ENCODE measurements at regions not wholly inside any gene's neighbourhood (a gene's known extent, or its start where the extent isn't known, plus 50 kb on each side); places are given as distances from the start of the nearest gene placed in this dataset.

DNA sequence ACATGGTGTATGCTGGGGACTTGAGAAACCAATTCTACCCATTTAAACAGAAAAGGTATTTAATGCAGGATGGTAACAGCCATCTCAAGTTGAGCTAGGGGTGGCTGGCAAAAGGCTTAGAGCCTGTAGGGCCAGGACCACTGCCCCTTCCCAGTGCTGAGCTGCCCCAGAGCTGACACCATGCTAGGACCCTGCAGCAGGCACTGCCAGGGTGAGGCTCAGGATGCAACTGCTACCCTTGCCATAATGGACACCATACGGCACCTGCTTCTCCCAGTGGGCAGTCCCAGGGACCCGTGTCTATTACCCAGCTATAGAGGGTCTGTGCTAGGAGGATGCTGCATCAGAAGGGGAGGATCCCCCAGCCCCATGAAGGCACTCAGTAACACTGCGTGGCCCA, 160.7 kb upstream of the ADCY1 start:
- no peaks in the 10 kb centered on the region for H3K36me3 ChIP-seq (ENCODE audit: control insufficient read depth, insufficient read depth, low read length)
- H3K9me3 ChIP-seq (ENCODE audit: control insufficient read depth, low read length) = no peaks in the 10 kb centered on the region
- H3K4me1 ChIP-seq (ENCODE audit: control insufficient read depth, insufficient read depth, low read length, poor library complexity, severe bottlenecking) = no peaks in the 10 kb centered on the region
- H3K4me3 ChIP-seq (ENCODE audit: insufficient read depth, low read depth, low read length, poor library complexity, severe bottlenecking) = no peak overlapping the region
- DNase-seq = no peak
- no peak overlapping the region for H3K27ac ChIP-seq (ENCODE audit: insufficient read depth, low read length, poor library complexity, severe bottlenecking)
- H3K27me3 ChIP-seq (replicated peaks; ENCODE audit: control insufficient read depth, insufficient read depth, low read length, poor library complexity, severe bottlenecking) = no peaks in the 10 kb centered on the region

DNA sequence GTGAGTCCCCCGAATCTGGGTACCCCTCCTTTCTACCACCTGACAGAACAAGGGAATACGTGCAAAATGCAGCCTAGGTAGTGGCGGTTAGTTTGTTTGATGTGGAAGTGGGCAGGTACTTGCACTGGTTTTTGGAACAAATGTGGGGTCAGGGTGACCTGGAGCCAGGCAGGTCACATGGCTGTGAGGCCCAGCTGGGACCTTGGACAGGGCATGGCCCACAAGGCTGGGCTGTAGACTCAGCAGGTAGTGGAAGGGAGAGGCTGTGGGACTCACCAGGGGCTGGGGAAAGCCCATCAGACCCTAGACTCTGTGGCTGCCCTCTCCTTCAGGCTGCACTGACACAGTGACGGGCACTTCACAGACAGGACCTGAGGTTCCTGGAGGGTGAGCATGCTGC, 159.9 kb upstream of the ADCY1 start:
- Histone ChIP-seq H3K36me3 (ENCODE audit: control insufficient read depth, insufficient read depth, low read length) (no peaks in the 10 kb centered on the region), H3K27ac (ENCODE audit: insufficient read depth, low read length, poor library complexity, severe bottlenecking) (no peak overlapping the region), H3K4me3 (ENCODE audit: insufficient read depth, low read depth, low read length, poor library complexity, severe bottlenecking) (no peak overlapping the region), H3K27me3 (replicated peaks; ENCODE audit: control insufficient read depth, insufficient read depth, low read length, poor library complexity, severe bottlenecking) (no peaks in the 10 kb centered on the region), H3K4me1 (ENCODE audit: control insufficient read depth, insufficient read depth, low read length, poor library complexity, severe bottlenecking) (no peaks in the 10 kb centered on the region), H3K9me3 (ENCODE audit: control insufficient read depth, low read length) (no peaks in the 10 kb centered on the region)
- DNase-seq = no peak

DNA sequence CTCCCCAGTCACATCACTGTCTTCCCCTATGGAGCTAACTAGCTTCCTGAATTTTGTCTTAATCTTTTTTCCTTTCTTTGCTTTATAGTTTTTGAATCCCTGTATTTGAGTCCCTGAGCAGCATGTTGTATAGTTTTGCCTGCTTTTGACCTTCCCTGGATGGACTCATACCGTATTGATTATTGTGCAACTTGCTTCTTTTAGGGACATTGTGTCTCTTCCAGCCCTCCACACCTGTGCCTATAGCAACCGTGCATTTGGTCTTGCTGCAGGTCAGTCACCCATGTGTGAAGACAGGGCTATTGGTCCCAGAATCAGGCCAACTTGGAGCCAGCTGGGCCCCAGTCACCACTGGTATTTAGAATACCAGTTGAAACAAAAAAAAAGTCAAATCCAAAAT, 158.9 kb upstream of the ADCY1 start:
- Histone ChIP-seq H3K27me3 (replicated peaks; ENCODE audit: control insufficient read depth, insufficient read depth, low read length, poor library complexity, severe bottlenecking) (no peaks in the 10 kb centered on the region), H3K4me3 (ENCODE audit: insufficient read depth, low read depth, low read length, poor library complexity, severe bottlenecking) (no peak overlapping the region), H3K4me1 (ENCODE audit: control insufficient read depth, insufficient read depth, low read length, poor library complexity, severe bottlenecking) (no peaks in the 10 kb centered on the region), H3K9me3 (ENCODE audit: control insufficient read depth, low read length) (no peaks in the 10 kb centered on the region), H3K27ac (ENCODE audit: insufficient read depth, low read length, poor library complexity, severe bottlenecking) (no peak overlapping the region), H3K36me3 (ENCODE audit: control insufficient read depth, insufficient read depth, low read length) (no peaks in the 10 kb centered on the region)
- no peak for DNase-seq

DNA sequence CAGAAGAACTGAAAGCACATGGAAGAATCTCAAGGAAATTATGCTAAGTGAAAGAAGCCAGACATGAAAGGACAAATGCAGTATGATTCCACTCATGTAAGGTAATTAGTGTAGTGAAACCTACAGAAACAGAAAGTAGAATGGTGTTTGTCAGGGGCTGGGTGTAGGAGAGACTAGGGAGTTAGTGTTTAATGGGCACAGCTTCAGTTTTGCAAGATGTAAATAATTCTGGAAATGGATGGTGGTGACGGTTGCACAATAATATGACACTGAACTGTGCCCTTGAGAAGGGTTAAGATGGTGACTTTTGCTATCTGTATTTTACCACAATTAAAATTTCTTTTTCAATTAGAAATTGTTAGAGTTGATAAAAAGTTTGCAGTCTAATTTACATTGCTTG, 157.3 kb upstream of the ADCY1 start:
- DNase-seq = no peak
- Histone ChIP-seq H3K4me3 (ENCODE audit: insufficient read depth, low read depth, low read length, poor library complexity, severe bottlenecking) (no peak overlapping the region), H3K4me1 (ENCODE audit: control insufficient read depth, insufficient read depth, low read length, poor library complexity, severe bottlenecking) (no peaks in the 10 kb centered on the region), H3K36me3 (ENCODE audit: control insufficient read depth, insufficient read depth, low read length) (no peaks in the 10 kb centered on the region), H3K9me3 (ENCODE audit: control insufficient read depth, low read length) (no peaks in the 10 kb centered on the region), H3K27ac (ENCODE audit: insufficient read depth, low read length, poor library complexity, severe bottlenecking) (no peak overlapping the region), H3K27me3 (replicated peaks; ENCODE audit: control insufficient read depth, insufficient read depth, low read length, poor library complexity, severe bottlenecking) (no peaks in the 10 kb centered on the region)

DNA sequence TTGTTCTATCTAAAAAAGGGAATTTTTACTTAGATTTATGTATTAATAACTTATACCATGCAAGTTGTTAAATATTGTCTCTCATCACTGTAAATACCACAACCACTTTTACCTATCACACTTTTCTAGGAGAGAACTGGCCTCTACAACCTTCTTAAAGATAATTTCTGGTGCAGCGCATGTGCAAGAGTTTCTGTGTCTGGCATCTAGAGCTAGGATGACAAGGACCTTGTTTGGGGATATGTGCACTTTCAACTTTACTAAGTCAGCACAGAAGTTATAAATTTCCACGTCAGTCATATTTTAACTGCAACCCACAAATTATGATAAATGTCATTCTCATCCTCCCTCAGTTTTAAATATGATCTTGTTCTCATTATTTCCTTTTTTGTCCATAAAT, 156.9 kb upstream of the ADCY1 start:
- no peak overlapping the region for H3K4me3 ChIP-seq (ENCODE audit: insufficient read depth, low read depth, low read length, poor library complexity, severe bottlenecking)
- H3K27ac ChIP-seq (ENCODE audit: insufficient read depth, low read length, poor library complexity, severe bottlenecking) = no peak overlapping the region
- no peaks in the 10 kb centered on the region for H3K4me1 ChIP-seq (ENCODE audit: control insufficient read depth, insufficient read depth, low read length, poor library complexity, severe bottlenecking)
- no peaks in the 10 kb centered on the region for H3K9me3 ChIP-seq (ENCODE audit: control insufficient read depth, low read length)
- DNase-seq = no peak
- H3K36me3 ChIP-seq (ENCODE audit: control insufficient read depth, insufficient read depth, low read length) = no peaks in the 10 kb centered on the region
- no peaks in the 10 kb centered on the region for H3K27me3 ChIP-seq (replicated peaks; ENCODE audit: control insufficient read depth, insufficient read depth, low read length, poor library complexity, severe bottlenecking)

DNA sequence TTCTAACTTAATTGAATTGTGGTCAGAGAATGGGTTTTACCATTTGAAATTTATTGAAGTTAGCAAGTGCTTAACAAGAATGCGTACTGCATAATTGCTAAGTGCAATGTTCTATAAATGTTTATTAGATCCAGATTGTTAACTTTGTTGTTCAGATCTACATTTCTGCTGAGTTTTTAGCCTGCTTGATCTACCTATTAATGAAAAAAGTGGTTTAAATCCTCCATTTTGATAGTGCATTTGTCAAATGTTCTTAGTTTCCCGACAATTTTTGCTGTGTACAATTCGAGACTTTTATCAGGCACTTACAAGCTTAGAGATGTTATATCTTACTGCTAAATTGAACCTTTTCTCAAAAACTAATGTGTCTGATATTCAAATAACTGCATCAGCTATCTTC, 156.4 kb upstream of the ADCY1 start:
- no peaks in the 10 kb centered on the region for H3K4me1 ChIP-seq (ENCODE audit: control insufficient read depth, insufficient read depth, low read length, poor library complexity, severe bottlenecking)
- no peaks in the 10 kb centered on the region for H3K9me3 ChIP-seq (ENCODE audit: control insufficient read depth, low read length)
- DNase-seq = no peak
- no peak overlapping the region for H3K27ac ChIP-seq (ENCODE audit: insufficient read depth, low read length, poor library complexity, severe bottlenecking)
- H3K4me3 ChIP-seq (ENCODE audit: insufficient read depth, low read depth, low read length, poor library complexity, severe bottlenecking) = no peak overlapping the region
- no peaks in the 10 kb centered on the region for H3K27me3 ChIP-seq (replicated peaks; ENCODE audit: control insufficient read depth, insufficient read depth, low read length, poor library complexity, severe bottlenecking)
- no peaks in the 10 kb centered on the region for H3K36me3 ChIP-seq (ENCODE audit: control insufficient read depth, insufficient read depth, low read length)

DNA sequence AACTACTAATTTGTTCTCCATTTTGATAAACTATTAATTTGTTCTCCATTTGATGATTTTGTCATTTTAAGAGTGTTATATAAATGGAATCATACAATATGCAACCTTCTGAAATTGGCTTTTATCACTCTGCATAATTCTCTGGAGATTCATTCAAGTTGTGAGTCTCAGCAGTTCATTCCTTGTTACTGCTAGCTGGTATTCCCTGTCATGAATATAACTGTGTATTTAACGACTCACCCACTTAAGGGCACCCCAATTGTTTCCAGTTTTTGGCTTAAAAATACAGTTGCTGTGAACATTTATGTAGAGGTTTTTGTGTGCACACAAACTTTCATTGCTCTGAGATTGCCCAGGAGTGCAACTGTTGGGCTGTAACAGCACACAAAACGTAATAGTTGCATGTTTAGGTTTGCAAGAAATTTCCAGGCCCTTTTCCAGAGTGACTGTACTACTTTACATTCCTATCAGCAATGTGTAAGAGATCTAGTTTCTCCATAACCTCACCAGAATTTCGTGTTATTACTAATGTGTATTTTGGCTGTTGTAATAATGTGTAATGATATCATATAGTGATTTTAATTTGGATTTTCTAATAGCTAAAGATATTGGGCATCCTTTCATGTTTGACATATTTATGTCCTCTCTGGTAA, 153.2 kb upstream of the ADCY1 start:
- no peak overlapping the region for H3K27ac ChIP-seq (ENCODE audit: insufficient read depth, low read length, poor library complexity, severe bottlenecking)

DNA sequence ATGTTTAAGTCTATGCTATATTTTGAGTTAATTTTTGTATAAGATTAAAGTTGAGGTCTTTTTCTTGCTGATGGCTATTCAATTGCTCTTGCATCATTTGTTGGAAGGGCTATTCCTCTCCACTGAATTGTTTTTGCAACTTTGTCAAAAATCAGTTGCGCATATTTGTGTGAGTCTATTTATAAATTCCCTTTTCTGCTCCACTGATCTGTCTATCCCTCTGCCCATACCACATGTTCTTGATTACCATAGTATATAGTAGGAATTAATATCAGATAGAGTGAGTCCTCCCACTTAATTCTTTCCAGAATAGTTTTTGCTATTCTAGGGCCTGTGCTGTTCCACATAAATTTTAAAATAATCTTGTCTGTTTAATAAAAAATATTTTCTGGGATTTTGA, 152.4 kb upstream of the ADCY1 start:
- H3K27ac ChIP-seq (ENCODE audit: insufficient read depth, low read length, poor library complexity, severe bottlenecking) = no peak overlapping the region
- H3K36me3 ChIP-seq (ENCODE audit: control insufficient read depth, insufficient read depth, low read length) = no peaks in the 10 kb centered on the region
- no peaks in the 10 kb centered on the region for H3K9me3 ChIP-seq (ENCODE audit: control insufficient read depth, low read length)
- H3K4me1 ChIP-seq (ENCODE audit: control insufficient read depth, insufficient read depth, low read length, poor library complexity, severe bottlenecking) = no peaks in the 10 kb centered on the region
- H3K4me3 ChIP-seq (ENCODE audit: insufficient read depth, low read depth, low read length, poor library complexity, severe bottlenecking) = no peak overlapping the region
- H3K27me3 ChIP-seq (replicated peaks; ENCODE audit: control insufficient read depth, insufficient read depth, low read length, poor library complexity, severe bottlenecking) = peaks cover 4% of the 10 kb centered on the region
- no peak for DNase-seq

More for the DNA sequence above, 153.2 kb upstream of the ADCY1 start:
- no peaks in the 10 kb centered on the region for H3K4me1 ChIP-seq (ENCODE audit: control insufficient read depth, insufficient read depth, low read length, poor library complexity, severe bottlenecking)
- peaks cover 4% of the 10 kb centered on the region for H3K27me3 ChIP-seq (replicated peaks; ENCODE audit: control insufficient read depth, insufficient read depth, low read length, poor library complexity, severe bottlenecking)
- DNase-seq = no peak
- no peaks in the 10 kb centered on the region for H3K9me3 ChIP-seq (ENCODE audit: control insufficient read depth, low read length)
- no peaks in the 10 kb centered on the region for H3K36me3 ChIP-seq (ENCODE audit: control insufficient read depth, insufficient read depth, low read length)
- H3K4me3 ChIP-seq (ENCODE audit: insufficient read depth, low read depth, low read length, poor library complexity, severe bottlenecking) = no peak overlapping the region

DNA sequence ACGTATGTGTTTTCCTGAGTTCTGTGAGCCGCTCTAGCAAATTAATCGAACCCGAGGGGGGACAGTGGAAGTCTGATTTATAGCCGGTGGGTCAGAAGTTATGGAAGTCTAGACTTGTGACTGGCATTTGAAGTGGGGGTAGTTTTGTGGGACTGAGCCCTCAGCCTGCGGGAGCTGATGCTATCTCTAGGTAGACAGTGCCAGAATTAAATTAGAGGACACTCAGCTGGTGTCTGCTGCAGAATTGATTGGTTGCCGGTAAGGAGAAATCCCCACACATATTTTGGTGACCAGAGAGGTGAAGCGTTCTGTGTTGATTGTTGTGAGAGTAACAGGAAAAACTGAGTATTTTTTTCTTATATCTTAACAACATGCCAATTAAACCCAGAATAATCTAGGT, 143.8 kb upstream of the ADCY1 start:
- H3K4me1 ChIP-seq (ENCODE audit: control insufficient read depth, insufficient read depth, low read length, poor library complexity, severe bottlenecking) = no peaks in the 10 kb centered on the region
- H3K27me3 ChIP-seq (replicated peaks; ENCODE audit: control insufficient read depth, insufficient read depth, low read length, poor library complexity, severe bottlenecking) = no peaks in the 10 kb centered on the region
- no peak for DNase-seq
- H3K9me3 ChIP-seq (ENCODE audit: control insufficient read depth, low read length) = no peaks in the 10 kb centered on the region
- H3K27ac ChIP-seq (ENCODE audit: insufficient read depth, low read length, poor library complexity, severe bottlenecking) = no peak overlapping the region
- no peak overlapping the region for H3K4me3 ChIP-seq (ENCODE audit: insufficient read depth, low read depth, low read length, poor library complexity, severe bottlenecking)
- H3K36me3 ChIP-seq (ENCODE audit: control insufficient read depth, insufficient read depth, low read length) = no peaks in the 10 kb centered on the region

DNA sequence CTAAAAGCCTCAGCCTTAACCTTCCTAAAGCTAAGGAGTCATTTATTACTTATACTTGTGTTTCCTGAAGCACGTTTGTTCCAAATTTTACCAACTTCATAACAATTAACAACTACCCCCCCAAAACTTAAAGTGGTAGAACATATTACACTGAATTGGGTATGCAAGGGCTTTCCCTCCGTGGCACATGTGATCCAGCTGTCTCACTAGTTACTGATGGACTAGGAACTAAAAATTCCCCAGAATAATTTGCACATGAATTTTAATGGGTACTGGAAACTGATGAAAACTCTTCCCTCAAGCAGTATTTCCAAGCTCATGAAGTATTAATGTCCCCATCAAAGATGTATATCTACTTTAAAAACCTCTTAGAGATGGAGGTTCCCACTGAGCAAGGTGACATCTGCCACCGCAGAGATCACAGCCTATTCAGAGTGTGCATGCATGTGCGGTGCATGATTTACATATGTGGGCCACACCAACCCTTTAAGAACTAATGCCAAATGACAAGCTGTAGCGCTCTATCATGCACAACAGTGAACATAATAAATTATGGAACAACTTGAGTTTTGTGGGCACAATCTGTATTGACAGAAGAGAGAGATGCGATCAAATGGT, 139.9 kb upstream of the ADCY1 start:
- DNase-seq = no peak
- H3K4me1 ChIP-seq (ENCODE audit: control insufficient read depth, insufficient read depth, low read length, poor library complexity, severe bottlenecking) = no peaks in the 10 kb centered on the region
- H3K27me3 ChIP-seq (replicated peaks; ENCODE audit: control insufficient read depth, insufficient read depth, low read length, poor library complexity, severe bottlenecking) = no peaks in the 10 kb centered on the region
- H3K27ac ChIP-seq (ENCODE audit: insufficient read depth, low read length, poor library complexity, severe bottlenecking) = no peak overlapping the region
- no peaks in the 10 kb centered on the region for H3K36me3 ChIP-seq (ENCODE audit: control insufficient read depth, insufficient read depth, low read length)
- H3K9me3 ChIP-seq (ENCODE audit: control insufficient read depth, low read length) = no peaks in the 10 kb centered on the region
- H3K4me3 ChIP-seq (ENCODE audit: insufficient read depth, low read depth, low read length, poor library complexity, severe bottlenecking) = no peak overlapping the region
